CD4-positive, alpha-beta T cell (primary cell): ENCODE measurements at regions not wholly inside any gene's neighbourhood (a gene's known extent, or its start where the extent isn't known, plus 50 kb on each side); places are given as distances from the start of the nearest gene placed in this dataset.

Experiments
- ATAC-seq: fragments of 200-7000 bp; cut with Tn5 transposase; one replicate; pipeline ENCODE4 v1.10.0; 2022; ENCODE audit warnings: mild to moderate bottlenecking; ENCODE audit not compliant: poor library complexity
- CTCF ChIA-PET: fragments of 350-600 bp; sonication (Branson Sonifier 250); formaldehyde crosslinking; loops from one replicate; lab custom pipeline; 2021; ENCODE audit warnings: antibody characterized with exemption, inconsistent platforms; lab: Charles Lee
- POLR2A ChIA-PET: fragments of 350-600 bp; sonication (Branson Sonifier 250); formaldehyde crosslinking; loops from one replicate; lab custom pipeline; 2021; ENCODE audit warnings: antibody characterized with exemption, inconsistent platforms; lab: Charles Lee
- DNase-seq, 14 experiments: peaks; one replicate each; pipeline ENCODE4 v3.0.0-alpha.2; 2013 to 2020; ENCODE audit warnings: mixed read lengths in 2 of 14
- H3K27ac ChIP-seq, 2 donors: one replicate each; pipeline versions ENCODE4 v1.5.1 to v1.7.0; 2013; ENCODE audit warnings: low read length in 2 of 2, low read depth in 1 of 2, mild to moderate bottlenecking in 1 of 2
- H3K27me3 ChIP-seq, 2 experiments: 1 replicate in 1 of 2; 2 replicates in 1 of 2; pipeline versions ENCODE4 v1.6.1 to v1.7.0; 2013; ENCODE audit warnings: low read length in 2 of 2, control low read depth in 1 of 2, mild to moderate bottlenecking in 1 of 2, moderate library complexity in 1 of 2; ENCODE audit not compliant: insufficient read depth in 2 of 2, control insufficient read depth in 1 of 2
- H3K36me3 ChIP-seq: one replicate; pipeline ENCODE4 v1.6.1; 2013; ENCODE audit warnings: low read length, control low read depth; ENCODE audit not compliant: insufficient read depth
- H3K4me1 ChIP-seq: one replicate; pipeline ENCODE4 v1.6.1; 2013; ENCODE audit warnings: low read length, control low read depth; ENCODE audit not compliant: insufficient read depth
- H3K4me3 ChIP-seq: one replicate; pipeline ENCODE4 v1.5.1; 2013; ENCODE audit warnings: mild to moderate bottlenecking, low read length, moderate library complexity
- H3K9me3 ChIP-seq, 2 experiments: 1 replicate in 1 of 2; 2 replicates in 1 of 2; pipeline versions ENCODE4 v1.6.1 to v1.7.0; 2013; ENCODE audit warnings: low read length in 2 of 2, mild to moderate bottlenecking in 2 of 2, control low read depth in 1 of 2, moderate library complexity in 1 of 2; ENCODE audit not compliant: control insufficient read depth in 1 of 2, insufficient read depth in 1 of 2
- H3K27ac Mint-ChIP-seq: one replicate; pipeline ENCODE4 v1.8.0; 2020; ENCODE audit warnings: mixed read lengths
- H3K27me3 Mint-ChIP-seq: one replicate; pipeline ENCODE4 v1.8.0; 2021; ENCODE audit warnings: mixed read lengths
- H3K36me3 Mint-ChIP-seq: one replicate; pipeline ENCODE4 v1.8.0; 2021; ENCODE audit warnings: low read depth, mixed read lengths
- H3K4me1 Mint-ChIP-seq: one replicate; pipeline ENCODE4 v1.8.0; 2021; ENCODE audit warnings: low read depth, mixed read lengths
- H3K4me3 Mint-ChIP-seq: one replicate; pipeline ENCODE4 v1.8.0; 2020; ENCODE audit warnings: mild to moderate bottlenecking, mixed read lengths
- H3K9me3 Mint-ChIP-seq: one replicate; pipeline ENCODE4 v1.8.0; 2020; ENCODE audit warnings: mixed read lengths
- intact Hi-C, 2 experiments: fragments of 100-400 bp; cut with DNase I in 1 of 2; cut with micrococcal nuclease in 1 of 2; formaldehyde crosslinking; loops; one replicate each; pipeline versions ENCODE4 v1.15.1 to v1.9.0; 2023 to 2025; cut with DNase I, micrococcal nuclease
- TF ChIP-seq, protein P1 (sequence below): fragments of 200-600 bp; IDR thresholded peaks from one replicate; pipeline ENCODE4 v1.8.0; 2022; ENCODE audit warnings: antibody characterized with exemption, mild to moderate bottlenecking

DNA sequence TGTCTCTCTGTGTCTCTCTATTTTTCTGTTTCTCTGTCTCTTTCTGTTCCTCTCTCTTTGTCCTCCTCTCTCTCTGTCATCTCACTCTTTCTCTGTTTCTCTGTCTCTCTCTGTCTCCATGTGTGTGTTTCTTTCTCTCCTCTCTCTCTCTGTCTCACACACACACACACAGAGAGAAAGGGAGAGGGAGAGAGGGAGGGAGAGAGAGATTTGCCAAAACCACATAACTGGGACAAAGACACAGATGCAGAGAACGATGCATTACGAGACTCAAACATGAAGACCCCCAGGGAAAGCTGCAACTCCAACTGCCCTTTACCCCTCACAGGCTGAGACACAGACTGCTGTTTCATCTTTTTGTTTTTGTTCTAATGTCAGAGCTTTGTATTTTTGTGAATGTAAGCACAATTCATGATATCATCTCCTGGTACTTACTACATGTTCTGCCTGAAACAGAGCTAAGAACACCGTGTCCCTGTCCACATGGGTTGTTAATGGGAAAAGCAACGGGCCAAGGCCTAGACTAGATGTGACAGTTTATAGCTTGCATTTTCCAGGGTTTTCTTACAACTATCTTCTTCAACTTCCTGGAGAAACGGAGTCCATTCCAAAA is 177.1 kb upstream of the ARID1B start:
- DNase-seq = no peak
- H3K27ac ChIP-seq = no peak overlapping the region
- H3K4me3 Mint-ChIP-seq = no peak overlapping the region
- H3K4me3 ChIP-seq = no peak overlapping the region
- H3K9me3 Mint-ChIP-seq = no peaks in the 10 kb centered on the region
- H3K4me1 ChIP-seq = no peaks in the 10 kb centered on the region
- no peaks in the 10 kb centered on the region for H3K36me3 Mint-ChIP-seq
- TF ChIP-seq, protein P1, sequence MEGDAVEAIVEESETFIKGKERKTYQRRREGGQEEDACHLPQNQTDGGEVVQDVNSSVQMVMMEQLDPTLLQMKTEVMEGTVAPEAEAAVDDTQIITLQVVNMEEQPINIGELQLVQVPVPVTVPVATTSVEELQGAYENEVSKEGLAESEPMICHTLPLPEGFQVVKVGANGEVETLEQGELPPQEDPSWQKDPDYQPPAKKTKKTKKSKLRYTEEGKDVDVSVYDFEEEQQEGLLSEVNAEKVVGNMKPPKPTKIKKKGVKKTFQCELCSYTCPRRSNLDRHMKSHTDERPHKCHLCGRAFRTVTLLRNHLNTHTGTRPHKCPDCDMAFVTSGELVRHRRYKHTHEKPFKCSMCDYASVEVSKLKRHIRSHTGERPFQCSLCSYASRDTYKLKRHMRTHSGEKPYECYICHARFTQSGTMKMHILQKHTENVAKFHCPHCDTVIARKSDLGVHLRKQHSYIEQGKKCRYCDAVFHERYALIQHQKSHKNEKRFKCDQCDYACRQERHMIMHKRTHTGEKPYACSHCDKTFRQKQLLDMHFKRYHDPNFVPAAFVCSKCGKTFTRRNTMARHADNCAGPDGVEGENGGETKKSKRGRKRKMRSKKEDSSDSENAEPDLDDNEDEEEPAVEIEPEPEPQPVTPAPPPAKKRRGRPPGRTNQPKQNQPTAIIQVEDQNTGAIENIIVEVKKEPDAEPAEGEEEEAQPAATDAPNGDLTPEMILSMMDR = no peak
- CTCF ChIA-PET = no interaction called here
- intact Hi-C loops = no loop called here
- H3K9me3 ChIP-seq = peaks cover 0 to 10% of the 10 kb centered on the region in 2 experiments
- H3K27ac Mint-ChIP-seq = no peak overlapping the region
- no peaks in the 10 kb centered on the region for H3K27me3 Mint-ChIP-seq
- H3K27me3 ChIP-seq = no peaks in the 10 kb centered on the region
- no peak for ATAC-seq
- POLR2A ChIA-PET = no interaction called here
- no peaks in the 10 kb centered on the region for H3K4me1 Mint-ChIP-seq
- no peaks in the 10 kb centered on the region for H3K36me3 ChIP-seq

DNA sequence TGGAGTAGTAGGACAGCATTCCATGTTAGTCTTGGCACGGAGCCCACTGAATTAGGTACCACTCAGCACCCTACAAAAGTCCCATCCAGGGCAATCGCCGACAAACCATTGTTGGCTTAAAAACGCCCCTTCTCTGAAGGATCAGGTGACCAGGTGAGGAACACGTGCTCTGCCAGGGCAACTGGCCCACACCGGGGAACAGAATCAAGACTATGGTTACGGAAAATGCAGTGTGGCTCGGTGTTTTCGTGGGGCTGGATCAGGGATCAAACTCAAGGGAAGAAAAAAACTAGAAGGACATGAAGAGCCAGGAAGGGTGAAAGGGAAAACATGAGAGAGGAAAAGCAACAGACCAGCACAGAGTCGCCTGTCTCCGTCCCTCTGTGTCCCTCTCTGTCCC is 177.8 kb upstream of the ARID1B start:
- TF ChIP-seq, protein P1 = no peak
- H3K27me3 ChIP-seq = no peaks in the 10 kb centered on the region
- peaks cover 0 to 4% of the 10 kb centered on the region in 2 experiments for H3K9me3 ChIP-seq
- no peaks in the 10 kb centered on the region for H3K27me3 Mint-ChIP-seq
- H3K27ac ChIP-seq = no peak overlapping the region
- H3K4me1 Mint-ChIP-seq = no peaks in the 10 kb centered on the region
- H3K36me3 Mint-ChIP-seq = no peaks in the 10 kb centered on the region
- H3K27ac Mint-ChIP-seq = no peak overlapping the region
- H3K9me3 Mint-ChIP-seq = no peaks in the 10 kb centered on the region
- DNase-seq (no peak), ATAC-seq (no peak)
- H3K4me3 ChIP-seq = no peak overlapping the region
- no peaks in the 10 kb centered on the region for H3K36me3 ChIP-seq
- CTCF ChIA-PET = no interaction called here
- POLR2A ChIA-PET = no interaction called here
- H3K4me3 Mint-ChIP-seq = no peak overlapping the region
- no peaks in the 10 kb centered on the region for H3K4me1 ChIP-seq
- intact Hi-C loops = no loop called here

DNA sequence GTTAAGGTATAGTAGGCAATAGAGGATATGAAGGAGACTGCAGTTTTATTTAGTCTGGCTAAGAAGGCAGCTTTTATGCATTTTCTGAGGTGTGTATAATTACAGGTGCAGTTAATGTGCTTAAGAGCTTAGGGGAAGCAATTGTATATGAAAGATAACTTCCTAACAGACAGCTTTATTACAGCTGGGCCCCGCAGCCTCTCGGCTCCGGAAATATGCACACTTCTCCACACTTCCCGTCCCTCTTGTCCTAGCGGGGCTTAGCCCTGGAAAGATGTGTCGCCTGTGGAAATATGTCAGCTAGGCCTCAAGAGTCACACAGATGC is 178.4 kb upstream of the ARID1B start:
- Mint-ChIP-seq H3K36me3 (no peaks in the 10 kb centered on the region), H3K9me3 (no peaks in the 10 kb centered on the region), H3K27ac (no peak overlapping the region), H3K4me3 (no peak overlapping the region), H3K27me3 (no peaks in the 10 kb centered on the region), H3K4me1 (no peaks in the 10 kb centered on the region)
- POLR2A ChIA-PET = no interaction called here
- Histone ChIP-seq H3K4me1 (no peaks in the 10 kb centered on the region), H3K9me3 (peaks cover 0 to 4% of the 10 kb centered on the region in 2 experiments), H3K27me3 (no peaks in the 10 kb centered on the region), H3K36me3 (no peaks in the 10 kb centered on the region), H3K27ac (no peak overlapping the region), H3K4me3 (no peak overlapping the region)
- intact Hi-C loops = no loop called here
- CTCF ChIA-PET = no interaction called here
- no peak for DNase-seq
- TF ChIP-seq, protein P1 = no peak
- ATAC-seq = no peak
